ENCODE measurements at regions not wholly inside any gene's neighbourhood (a gene's known extent, or its start where the extent isn't known, plus 50 kb on each side); places are given as distances from the start of the nearest gene placed in this dataset.

GRCh38 chr20:52864916-52865605 lies 107.1 kb upstream of the TSHZ2 start:
- H2BK120ac ChIP-seq (ENCODE audit: low read depth, low read length): no peak overlapping the region
- dilution Hi-C loops (cut with HindIII; ENCODE audit: low sequenced_read_pairs, unreplicated experiment) (no loop called here), in situ Hi-C loops (cut with MboI; ENCODE audit: low sequenced_read_pairs) (no loop called here), intact Hi-C loops (cut with micrococcal nuclease) (no loop called here)
- H2AK5ac ChIP-seq (ENCODE audit: low read depth, low read length): no peak overlapping the region
- POLR2A ChIA-PET (ENCODE audit: unreplicated experiment): no interaction called here
- no peak overlapping the region for H4K5ac ChIP-seq (ENCODE audit: low read depth, low read length)
- H2AFZ ChIP-seq (replicated peaks; ENCODE audit: low read length, poor library complexity): no peak overlapping the region
- TF ChIP-seq ELK1 (IDR thresholded peaks at IDR 0.05; ENCODE audit: borderline replicate concordance, low read depth, low read length): no peak
- TF ChIP-seq RCOR1 (IDR thresholded peaks at IDR 0.05; ENCODE audit: insufficient replicate concordance, low read length): no peak
- no peak for TF ChIP-seq CTCF (conservative IDR thresholded peaks at IDR 0.05; ENCODE audit: low read depth, low read length)
- no peak for TF ChIP-seq USF2 (IDR thresholded peaks at IDR 0.05; ENCODE audit: low read depth, low read length)
- TF ChIP-seq MXI1 (IDR thresholded peaks at IDR 0.05; ENCODE audit: borderline replicate concordance, low read depth, low read length): no peak
- no peak for TF ChIP-seq FOS (IDR thresholded peaks at IDR 0.05; ENCODE audit: low read depth, low read length)
- TF ChIP-seq BHLHE40 (IDR thresholded peaks at IDR 0.05; ENCODE audit: low read depth, low read length): no peak
- no peak for TF ChIP-seq SMC3 (IDR thresholded peaks at IDR 0.05; ENCODE audit: low read depth, low read length)
- TF ChIP-seq POLR2A (IDR thresholded peaks at IDR 0.05; ENCODE audit: low read depth, low read length): no peak
- no peak for TF ChIP-seq CHD1 (IDR thresholded peaks at IDR 0.05; ENCODE audit: low read depth, low read length)
- no peak for TF ChIP-seq CEBPB (IDR thresholded peaks at IDR 0.05; ENCODE audit: low read depth, low read length)
- no peak for TF ChIP-seq MAFK (IDR thresholded peaks at IDR 0.05; ENCODE audit: low read depth, low read length)
- TF ChIP-seq RAD21 (IDR thresholded peaks at IDR 0.05; ENCODE audit: low read length): no peak
- peaks cover 4% of the 10 kb centered on the region; the same call in 1 of the 2 replicates for H3K9me3 ChIP-seq (ENCODE audit: control insufficient read depth, insufficient read depth, low read length)
- no peak overlapping the region for H2AK9ac ChIP-seq (replicated peaks; ENCODE audit: low read depth, low read length, poor library complexity)
- no peaks in the 10 kb centered on the region for H3K36me3 ChIP-seq (ENCODE audit: control insufficient read depth, insufficient read depth, low read length)
- H3K56ac ChIP-seq (ENCODE audit: extremely low read depth, insufficient read depth, low read length): no peak overlapping the region
- H3K27me3 ChIP-seq (ENCODE audit: control insufficient read depth, insufficient read depth, low read length): no peaks in the 10 kb centered on the region
- CTCF ChIA-PET: no interaction called here
- no peak overlapping the region for H3K18ac ChIP-seq (ENCODE audit: low read depth, low read length)
- no peaks in the 10 kb centered on the region for H4K20me1 ChIP-seq (ENCODE audit: insufficient read depth, low read length)
- H3K4me3 ChIP-seq (ENCODE audit: insufficient read depth, low read depth, low read length): no peak overlapping the region
- ATAC-seq (ENCODE audit: low read depth): no peak
- no peak overlapping the region for H2BK20ac ChIP-seq (ENCODE audit: low read depth, low read length)
- H3K79me1 ChIP-seq (ENCODE audit: low read depth in 1 of 2, low read length in 2 of 2): no peaks in the 10 kb centered on the region
- no peak overlapping the region for H2BK5ac ChIP-seq (ENCODE audit: low read depth, low read length, poor library complexity, severe bottlenecking)
- no peak overlapping the region for H3K23ac ChIP-seq (ENCODE audit: low read depth, low read length)
- no peak overlapping the region for H3K4me2 ChIP-seq (ENCODE audit: low read depth, low read length)
- no peak overlapping the region for H3K9ac ChIP-seq (ENCODE audit: low read depth, low read length)
- no TSS peak for BruUV-seq (replicated peaks)
- no peak overlapping the region for H3K27ac ChIP-seq (ENCODE audit: insufficient read depth, low read length)
- no peak overlapping the region for H4K91ac ChIP-seq (ENCODE audit: insufficient read depth, low read depth, low read length)
- H3K14ac ChIP-seq (replicated peaks; ENCODE audit: low read depth, low read length): no peak overlapping the region
- no peak for DNase-seq
- no peak overlapping the region for H2BK15ac ChIP-seq (ENCODE audit: low read depth, low read length)
- no peak overlapping the region for H3K4ac ChIP-seq (ENCODE audit: low read depth, low read length)
- no peaks in the 10 kb centered on the region for H3K9me1 ChIP-seq (ENCODE audit: insufficient read depth, low read length)
- no CpG with 5 or more reads among the region's 6 CpGs for WGBS, 2 experiments (ENCODE audit: extremely low coverage in 2 of 2, insufficient read length in 1 of 2)
- H4K8ac ChIP-seq (ENCODE audit: low read depth in 2 of 2, low read length in 2 of 2): no peak overlapping the region
- H3K4me1 ChIP-seq (ENCODE audit: control insufficient read depth, insufficient read depth, low read length): no peaks in the 10 kb centered on the region

Data from IMR-90 (cell line).